PC-9 (cell line): ENCODE measurements at regions not wholly inside any gene's neighbourhood (a gene's known extent, or its start where the extent isn't known, plus 50 kb on each side); places are given as distances from the start of the nearest gene placed in this dataset.

Experiments
- BruUV-seq: library from RNA; stranded (reverse); fragments of 400-500 nt; replicated peaks from 2 replicates; lab custom pipeline; 2021; lab: Mats Ljungman, UMichigan
- CTCF ChIA-PET: fragments of 300-600 bp; sonication (Branson Sonifier 250); formaldehyde crosslinking; loops from one replicate; lab custom pipeline; 2022; ENCODE audit warnings: antibody characterized with exemption; lab: Charles Lee
- POLR2A ChIA-PET: fragments of 300-600 bp; sonication (Branson Sonifier 250); formaldehyde crosslinking; loops from one replicate; lab custom pipeline; 2022; ENCODE audit warnings: antibody characterized with exemption; ENCODE audit not compliant: unreplicated experiment; lab: Charles Lee
- DNase-seq, 2 experiments: peaks; one replicate each; pipeline versions ENCODE4 v3.0.0 to v3.0.0-alpha.2; 2015 to 2022; ENCODE audit warnings: mixed read lengths in 1 of 2
- H2AFZ ChIP-seq: fragments of 200-600 bp; sonication (generic); 2 replicates; pipeline ENCODE4 v1.8.1; 2017; ENCODE audit warnings: antibody characterized with exemption
- H3F3A ChIP-seq: fragments of 200-600 bp; sonication (generic); 2 replicates; pipeline ENCODE4 v1.8.1; 2017; ENCODE audit warnings: antibody characterized with exemption, mild to moderate bottlenecking, low read depth; ENCODE audit not compliant: insufficient read depth
- H3K27ac ChIP-seq: fragments of 200-600 bp; sonication (generic); 2 replicates; pipeline ENCODE4 v1.6.1; 2016; ENCODE audit warnings: mixed run types
- H3K27me3 ChIP-seq: fragments of 200-600 bp; sonication (generic); 2 replicates; pipeline ENCODE4 v1.6.1; 2016; ENCODE audit warnings: low read depth, mixed run types; ENCODE audit not compliant: insufficient read depth
- H3K36me3 ChIP-seq: fragments of 200-600 bp; sonication (generic); 2 replicates; pipeline ENCODE4 v1.6.1; 2016; ENCODE audit warnings: low read depth, mixed run types
- H3K4me1 ChIP-seq: fragments of 200-600 bp; sonication (generic); replicated peaks from 2 replicates; pipeline ENCODE4 v1.6.1; 2016; ENCODE audit warnings: mixed run types; ENCODE audit not compliant: insufficient read depth
- H3K4me2 ChIP-seq: fragments of 200-600 bp; sonication (generic); 2 replicates; pipeline ENCODE4 v1.6.1; 2017; ENCODE audit warnings: mixed run types
- H3K4me3 ChIP-seq: fragments of 200-600 bp; sonication (generic); 2 replicates; pipeline ENCODE4 v1.6.1; 2016; ENCODE audit warnings: mixed run types
- H3K79me2 ChIP-seq: fragments of 200-600 bp; sonication (generic); 2 replicates; pipeline ENCODE4 v1.6.1; 2017; ENCODE audit warnings: low read depth, mixed run types
- H3K9me2 ChIP-seq: fragments of 200-600 bp; sonication (generic); 2 replicates; pipeline ENCODE4 v1.8.1; 2017; ENCODE audit warnings: mild to moderate bottlenecking; ENCODE audit not compliant: insufficient read depth
- H3K9me3 ChIP-seq: fragments of 200-600 bp; sonication (generic); 2 replicates; pipeline ENCODE4 v1.8.1; 2016; ENCODE audit warnings: low read depth; ENCODE audit not compliant: insufficient read depth
- H4K20me1 ChIP-seq: fragments of 200-600 bp; sonication (generic); 2 replicates; pipeline ENCODE4 v1.8.1; 2017; ENCODE audit not compliant: insufficient read depth
- EZH2 ChIP-seq: fragments of 200-600 bp; sonication (generic); IDR thresholded peaks from 2 replicates; pipeline ENCODE4 v1.8.0; 2017; ENCODE audit warnings: antibody characterized with exemption, low read depth
- intact Hi-C: fragments of 100-400 bp; cut with micrococcal nuclease; formaldehyde crosslinking; loops from one replicate; pipeline ENCODE4 v1.10.0; 2022; ENCODE audit not compliant: unreplicated experiment
- TF ChIP-seq, protein P1 (sequence below): fragments of 200-600 bp; sonication (generic); conservative IDR thresholded peaks from 2 replicates; pipeline ENCODE4 v1.6.1; 2017; ENCODE audit warnings: mixed run types, antibody characterized with exemption, mild to moderate bottlenecking, moderate library complexity

DNA sequence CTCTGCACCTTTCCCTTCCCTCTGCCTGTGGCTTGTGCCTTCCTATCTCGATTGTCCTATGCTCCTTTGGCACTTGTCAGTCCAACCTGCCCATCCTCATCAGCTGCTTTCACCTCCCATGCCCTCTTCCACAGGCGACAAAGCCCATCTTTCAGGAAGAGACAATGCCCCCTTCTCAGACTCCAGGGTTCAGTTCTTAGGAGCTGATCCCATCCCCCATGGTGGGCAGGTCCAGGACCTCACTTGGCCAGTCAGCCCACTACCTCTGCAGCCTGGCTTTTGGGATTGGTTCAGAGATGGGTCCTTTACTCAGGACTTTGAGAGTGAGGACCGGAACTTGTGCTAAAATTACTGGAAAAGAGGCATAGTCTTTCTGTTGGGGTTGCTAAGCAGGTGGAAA lies 74.0 kb upstream of the NANOS1 start:
- peaks cover 35% of the 10 kb centered on the region for H3K4me1 ChIP-seq
- intact Hi-C loops = no loop called here
- no peaks in the 10 kb centered on the region for H3K36me3 ChIP-seq
- H3K4me3 ChIP-seq = no peak overlapping the region
- no peaks in the 10 kb centered on the region for H3K27me3 ChIP-seq
- no peaks in the 10 kb centered on the region for H4K20me1 ChIP-seq
- H3F3A ChIP-seq = peaks cover 13% of the 10 kb centered on the region
- TF ChIP-seq, protein P1, sequence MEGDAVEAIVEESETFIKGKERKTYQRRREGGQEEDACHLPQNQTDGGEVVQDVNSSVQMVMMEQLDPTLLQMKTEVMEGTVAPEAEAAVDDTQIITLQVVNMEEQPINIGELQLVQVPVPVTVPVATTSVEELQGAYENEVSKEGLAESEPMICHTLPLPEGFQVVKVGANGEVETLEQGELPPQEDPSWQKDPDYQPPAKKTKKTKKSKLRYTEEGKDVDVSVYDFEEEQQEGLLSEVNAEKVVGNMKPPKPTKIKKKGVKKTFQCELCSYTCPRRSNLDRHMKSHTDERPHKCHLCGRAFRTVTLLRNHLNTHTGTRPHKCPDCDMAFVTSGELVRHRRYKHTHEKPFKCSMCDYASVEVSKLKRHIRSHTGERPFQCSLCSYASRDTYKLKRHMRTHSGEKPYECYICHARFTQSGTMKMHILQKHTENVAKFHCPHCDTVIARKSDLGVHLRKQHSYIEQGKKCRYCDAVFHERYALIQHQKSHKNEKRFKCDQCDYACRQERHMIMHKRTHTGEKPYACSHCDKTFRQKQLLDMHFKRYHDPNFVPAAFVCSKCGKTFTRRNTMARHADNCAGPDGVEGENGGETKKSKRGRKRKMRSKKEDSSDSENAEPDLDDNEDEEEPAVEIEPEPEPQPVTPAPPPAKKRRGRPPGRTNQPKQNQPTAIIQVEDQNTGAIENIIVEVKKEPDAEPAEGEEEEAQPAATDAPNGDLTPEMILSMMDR = no peak
- TF ChIP-seq EZH2 = no peak
- no peaks in the 10 kb centered on the region for H3K79me2 ChIP-seq
- no peak overlapping the region for H3K4me2 ChIP-seq
- H3K27ac ChIP-seq = no peak overlapping the region
- H3K9me2 ChIP-seq = no peaks in the 10 kb centered on the region
- H3K9me3 ChIP-seq = no peaks in the 10 kb centered on the region
- ChIA-PET CTCF (interaction anchor here (0.6 kb wide), 1 partner anchor 47 kb away, joined by 3 read pairs; no protein-coding TSS in a partner anchor), POLR2A (no interaction called here)
- no TSS peak for BruUV-seq
- DNase-seq = no peak
- H2AFZ ChIP-seq = no peak overlapping the region

DNA sequence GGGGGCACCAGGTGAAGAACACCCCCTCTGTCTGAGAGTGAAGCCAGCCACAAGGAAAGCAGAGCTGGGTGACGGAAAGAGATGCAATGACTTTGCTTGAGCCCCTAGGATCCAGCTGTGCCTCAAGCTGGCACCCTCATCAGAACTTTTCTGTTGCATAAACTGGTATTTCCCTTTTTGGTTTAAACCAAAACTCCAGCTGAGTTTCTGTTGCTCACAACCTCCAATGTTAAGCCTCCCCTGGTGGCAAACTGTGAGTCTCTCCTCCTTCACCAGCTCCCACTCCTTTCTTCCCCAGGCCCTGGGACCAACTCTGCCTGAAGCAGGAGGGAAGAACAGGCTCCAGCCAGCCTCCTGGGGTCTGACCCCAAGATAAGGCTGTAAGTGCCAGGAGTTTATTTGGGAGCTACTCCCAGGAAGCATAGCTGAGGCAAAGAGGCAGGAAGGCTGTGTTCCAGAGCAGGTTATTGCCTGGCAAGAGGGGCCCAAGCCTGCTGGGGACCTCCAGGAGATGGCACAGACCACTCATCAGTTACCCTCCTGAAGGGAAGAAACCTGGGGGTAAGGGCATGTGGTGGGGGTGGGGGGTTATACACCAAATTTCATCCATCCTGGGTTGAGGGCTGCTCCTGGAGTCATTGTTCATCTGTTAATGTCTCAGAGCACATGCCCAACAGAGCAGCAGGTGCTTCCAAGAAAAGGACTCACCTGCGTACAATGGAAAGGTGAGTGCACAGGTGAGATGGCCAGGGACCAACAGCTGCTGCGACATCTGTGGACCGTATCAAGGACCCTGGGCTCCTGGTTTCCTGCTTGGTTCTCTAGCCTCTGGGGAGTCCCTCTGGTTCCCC lies 73.3 kb upstream of the NANOS1 start:
- Histone ChIP-seq H3K4me2 (no peak overlapping the region), H3K36me3 (no peaks in the 10 kb centered on the region), H2AFZ (no peak overlapping the region), H3K4me3 (no peak overlapping the region), H4K20me1 (no peaks in the 10 kb centered on the region), H3F3A (peaks cover 18% of the 10 kb centered on the region), H3K9me3 (no peaks in the 10 kb centered on the region), H3K27ac (no peak overlapping the region), H3K9me2 (no peaks in the 10 kb centered on the region), H3K79me2 (no peaks in the 10 kb centered on the region), H3K4me1 (peaks cover 35% of the 10 kb centered on the region), H3K27me3 (no peaks in the 10 kb centered on the region)
- BruUV-seq = no TSS peak
- DNase-seq = no peak
- intact Hi-C loops = no loop called here
- TF ChIP-seq EZH2 = no peak
- TF ChIP-seq, protein P1 = no peak
- ChIA-PET POLR2A (interaction anchor here (0.5 kb wide), 1 partner anchor 205 kb away, joined by 30 read pairs; no protein-coding TSS in a partner anchor), CTCF (interaction anchor here (0.5 kb wide), 1 partner anchor 101 kb away, joined by 3 read pairs; no protein-coding TSS in a partner anchor)

DNA sequence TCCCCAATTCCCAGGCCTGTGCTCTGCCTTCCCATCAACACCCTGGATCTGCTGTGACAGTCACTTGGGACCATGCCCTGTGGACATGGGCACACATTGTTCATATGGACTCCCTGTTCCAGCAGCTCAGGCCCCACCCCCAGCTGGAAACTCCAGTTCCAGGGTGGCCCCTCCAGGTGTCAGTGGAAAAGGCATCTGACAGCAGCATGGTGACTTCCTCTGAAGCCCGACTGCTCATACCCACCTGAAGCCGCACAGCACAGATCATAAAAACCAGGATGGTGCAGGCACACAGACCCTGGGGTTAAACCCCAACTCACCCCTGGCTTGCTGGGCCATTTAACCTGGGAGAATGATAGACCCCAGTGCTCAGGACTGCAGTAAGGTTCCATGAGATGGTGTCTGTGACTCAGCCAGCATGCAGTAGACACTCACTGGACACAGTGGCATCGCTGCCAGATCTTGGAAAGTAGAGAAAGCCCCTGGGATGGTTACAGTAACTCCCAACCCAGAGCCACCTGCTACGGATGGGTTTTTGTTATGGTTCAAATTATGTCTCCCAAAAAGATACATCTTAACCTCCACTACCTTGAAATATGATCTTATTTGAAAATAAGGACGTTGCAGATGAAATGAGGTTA lies 72.6 kb upstream of the NANOS1 start:
- TF ChIP-seq, protein P1 = no peak
- no peak for TF ChIP-seq EZH2
- Histone ChIP-seq H3K9me2 (no peaks in the 10 kb centered on the region), H3K4me1 (peaks cover 38% of the 10 kb centered on the region), H2AFZ (no peak overlapping the region), H3K27ac (no peak overlapping the region), H3K36me3 (no peaks in the 10 kb centered on the region), H3K4me3 (no peak overlapping the region), H3K79me2 (no peaks in the 10 kb centered on the region), H3K27me3 (no peaks in the 10 kb centered on the region), H4K20me1 (no peaks in the 10 kb centered on the region), H3K9me3 (no peaks in the 10 kb centered on the region), H3K4me2 (no peak overlapping the region), H3F3A (peaks cover 18% of the 10 kb centered on the region)
- DNase-seq = no peak
- BruUV-seq = no TSS peak
- intact Hi-C loops = no loop called here
- ChIA-PET POLR2A (interaction anchor here (0.5 kb wide), 1 partner anchor 205 kb away, joined by 30 read pairs; no protein-coding TSS in a partner anchor), CTCF (no interaction called here)
